ENCODE measurements at regions not wholly inside any gene's neighbourhood (a gene's known extent, or its start where the extent isn't known, plus 50 kb on each side); places are given as distances from the start of the nearest gene placed in this dataset.

GRCh38 chr6:143595251-143596036 lies 82.3 kb upstream of the PHACTR2 start:
- H2AFZ ChIP-seq (ENCODE audit: low read length): no peak overlapping the region
- no peak for DNase-seq
- no peak overlapping the region for H3K4me2 ChIP-seq (ENCODE audit: low read length)
- H3K4me1 ChIP-seq (ENCODE audit: insufficient read depth, low read length): no peaks in the 10 kb centered on the region
- no peaks in the 10 kb centered on the region for H3F3A ChIP-seq (ENCODE audit: low read length, unreplicated experiment)
- no peaks in the 10 kb centered on the region for H3K36me3 ChIP-seq (ENCODE audit: low read depth, low read length)
- no peaks in the 10 kb centered on the region for H3K79me2 ChIP-seq (ENCODE audit: low read length)
- TF ChIP-seq EZH2phosphoT487 (IDR thresholded peaks at IDR 0.05; ENCODE audit: borderline replicate concordance, low read length) (no peak), EZH2 (IDR thresholded peaks at IDR 0.05; ENCODE audit: low read length, unreplicated experiment) (no peak), CTCF (conservative IDR thresholded peaks at IDR 0.05; ENCODE audit: low read depth, low read length) (no peak)
- no peaks in the 10 kb centered on the region for H3K27me3 ChIP-seq (ENCODE audit: low read length)
- no peak overlapping the region for H3K4me3 ChIP-seq (ENCODE audit: low read length)
- no peak overlapping the region for H3K9ac ChIP-seq (ENCODE audit: low read length)
- no peaks in the 10 kb centered on the region for H3K9me3 ChIP-seq (ENCODE audit: low read length)
- ATAC-seq: no peak
- no peaks in the 10 kb centered on the region for H3K9me2 ChIP-seq (replicated peaks; ENCODE audit: low read length)
- CTCF ChIA-PET: no interaction called here
- H3K27ac ChIP-seq (ENCODE audit: low read length): no peak overlapping the region
- POLR2A ChIA-PET (ENCODE audit: unreplicated experiment): no interaction called here
- intact Hi-C loops (cut with micrococcal nuclease): no loop called here
- no TSS peak for BruUV-seq (replicated peaks)
- no peaks in the 10 kb centered on the region for H4K20me1 ChIP-seq (ENCODE audit: low read length)

GRCh38 chr6:143594647-143595046 lies 83.1 kb upstream of the PHACTR2 start:
- H3K9me2 ChIP-seq (replicated peaks; ENCODE audit: low read length): no peaks in the 10 kb centered on the region
- no peaks in the 10 kb centered on the region for H3K36me3 ChIP-seq (ENCODE audit: low read depth, low read length)
- ChIA-PET CTCF (no interaction called here), POLR2A (ENCODE audit: unreplicated experiment) (no interaction called here)
- no peaks in the 10 kb centered on the region for H3K4me1 ChIP-seq (ENCODE audit: insufficient read depth, low read length)
- no peaks in the 10 kb centered on the region for H3K27me3 ChIP-seq (ENCODE audit: low read length)
- TF ChIP-seq CTCF (conservative IDR thresholded peaks at IDR 0.05; ENCODE audit: low read depth, low read length): no peak
- TF ChIP-seq EZH2phosphoT487 (IDR thresholded peaks at IDR 0.05; ENCODE audit: borderline replicate concordance, low read length): no peak
- no peak for TF ChIP-seq EZH2 (IDR thresholded peaks at IDR 0.05; ENCODE audit: low read length, unreplicated experiment)
- no peaks in the 10 kb centered on the region for H3F3A ChIP-seq (ENCODE audit: low read length, unreplicated experiment)
- no peak for DNase-seq
- BruUV-seq (replicated peaks): no TSS peak
- H3K4me3 ChIP-seq (ENCODE audit: low read length): no peak overlapping the region
- H3K4me2 ChIP-seq (ENCODE audit: low read length): no peak overlapping the region
- H3K9ac ChIP-seq (ENCODE audit: low read length): no peak overlapping the region
- intact Hi-C loops (cut with micrococcal nuclease): no loop called here
- ATAC-seq: no peak
- H3K79me2 ChIP-seq (ENCODE audit: low read length): no peaks in the 10 kb centered on the region
- H4K20me1 ChIP-seq (ENCODE audit: low read length): no peaks in the 10 kb centered on the region
- H3K27ac ChIP-seq (ENCODE audit: low read length): no peak overlapping the region
- no peaks in the 10 kb centered on the region for H3K9me3 ChIP-seq (ENCODE audit: low read length)
- no peak overlapping the region for H2AFZ ChIP-seq (ENCODE audit: low read length)

- H2AFZ ChIP-seq (ENCODE audit: low read length): no peak overlapping the region
- ChIA-PET CTCF (no interaction called here), POLR2A (ENCODE audit: unreplicated experiment) (no interaction called here)
- no peak for ATAC-seq
- H3K9me2 ChIP-seq (replicated peaks; ENCODE audit: low read length): no peaks in the 10 kb centered on the region
- H3K4me3 ChIP-seq (ENCODE audit: low read length): no peak overlapping the region
- no peaks in the 10 kb centered on the region for H4K20me1 ChIP-seq (ENCODE audit: low read length)
- no peaks in the 10 kb centered on the region for H3F3A ChIP-seq (ENCODE audit: low read length, unreplicated experiment)
- no TSS peak for BruUV-seq (replicated peaks)
- no peak overlapping the region for H3K9ac ChIP-seq (ENCODE audit: low read length)
- peak; percentile 39 for DNase-seq
- H3K79me2 ChIP-seq (ENCODE audit: low read length): no peaks in the 10 kb centered on the region
- intact Hi-C loops (cut with micrococcal nuclease): no loop called here
- no peak overlapping the region for H3K27ac ChIP-seq (ENCODE audit: low read length)
- H3K9me3 ChIP-seq (ENCODE audit: low read length): no peaks in the 10 kb centered on the region
- no peaks in the 10 kb centered on the region for H3K4me1 ChIP-seq (ENCODE audit: insufficient read depth, low read length)
- no peak overlapping the region for H3K4me2 ChIP-seq (ENCODE audit: low read length)
- H3K36me3 ChIP-seq (ENCODE audit: low read depth, low read length): no peaks in the 10 kb centered on the region
- no peak for TF ChIP-seq EZH2phosphoT487 (IDR thresholded peaks at IDR 0.05; ENCODE audit: borderline replicate concordance, low read length)
- TF ChIP-seq CTCF (conservative IDR thresholded peaks at IDR 0.05; ENCODE audit: low read depth, low read length): peak; percentile 61
- no peaks in the 10 kb centered on the region for H3K27me3 ChIP-seq (ENCODE audit: low read length)
These were observed 80.8 kb upstream of the FUCA2 start for GRCh38 chr6:143592335-143592734.
